ENCODE measurements at regions not wholly inside any gene's neighbourhood (a gene's known extent, or its start where the extent isn't known, plus 50 kb on each side); places are given as distances from the start of the nearest gene placed in this dataset.
"Not testable (repeated sequence)": the region's sequence is repeated elsewhere in the genome, so short reads cannot be mapped to it uniquely, and the experiment has no call there.

- DNase-seq = no peak
These were observed 477.4 kb upstream of the HTR1E start for GRCh38 chr6:86459978-86460377.

- DNase-seq = no peak
These were observed 480.5 kb upstream of the HTR1E start for GRCh38 chr6:86456821-86457220.

DNA sequence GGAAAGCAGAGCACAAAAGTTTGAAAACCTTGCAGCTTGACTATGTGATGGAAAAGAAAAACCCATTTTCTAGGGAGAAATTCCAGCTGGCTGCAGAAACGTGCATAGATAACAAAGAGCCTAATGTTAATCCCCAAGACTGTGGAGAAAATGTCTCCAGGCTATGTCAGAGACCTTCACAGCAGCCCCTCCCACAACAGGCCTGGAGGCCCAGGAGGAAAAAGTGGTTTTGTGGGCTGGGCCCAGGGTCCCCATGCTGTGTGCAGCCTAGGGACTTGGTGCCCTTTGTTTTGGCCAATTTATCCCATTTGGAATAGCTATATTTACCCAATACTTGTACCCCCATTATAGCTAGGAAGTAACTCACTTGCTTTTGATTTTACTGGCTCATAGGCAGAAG is 484.1 kb upstream of the HTR1E start:
- DNase-seq = no peak

- DNase-seq = no peak
These were observed 488.9 kb upstream of the HTR1E start for GRCh38 chr6:86448398-86448797.

- DNase-seq = no peak
These were observed 496.7 kb upstream of the HTR1E start for GRCh38 chr6:86440608-86441007.

GRCh38 chr6:86423571-86423970 is 513.8 kb upstream of the HTR1E start:
- DNase-seq = no peak

GRCh38 chr6:86412057-86412456 is 525.3 kb upstream of the HTR1E start:
- no peak for DNase-seq

DNA sequence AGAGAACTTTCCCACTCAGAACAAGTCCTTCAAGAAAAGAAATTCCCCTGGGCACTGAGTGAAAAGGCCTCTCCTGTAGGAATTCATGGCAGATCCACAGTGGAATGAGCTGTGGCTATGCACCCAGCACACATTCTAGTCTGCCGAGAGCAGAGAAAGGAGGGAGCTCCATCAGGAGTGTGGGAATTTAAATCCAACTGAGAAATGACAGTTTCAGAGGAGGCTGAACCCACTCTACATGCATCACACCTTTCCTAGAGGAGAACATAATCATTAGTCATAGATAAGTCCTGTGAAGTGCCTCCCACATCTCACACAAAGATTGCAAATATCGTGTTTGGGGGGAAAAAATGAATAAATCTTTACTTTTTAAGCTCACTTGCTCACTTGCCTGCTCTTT is 530.2 kb upstream of the HTR1E start:
- DNase-seq = no peak

DNA sequence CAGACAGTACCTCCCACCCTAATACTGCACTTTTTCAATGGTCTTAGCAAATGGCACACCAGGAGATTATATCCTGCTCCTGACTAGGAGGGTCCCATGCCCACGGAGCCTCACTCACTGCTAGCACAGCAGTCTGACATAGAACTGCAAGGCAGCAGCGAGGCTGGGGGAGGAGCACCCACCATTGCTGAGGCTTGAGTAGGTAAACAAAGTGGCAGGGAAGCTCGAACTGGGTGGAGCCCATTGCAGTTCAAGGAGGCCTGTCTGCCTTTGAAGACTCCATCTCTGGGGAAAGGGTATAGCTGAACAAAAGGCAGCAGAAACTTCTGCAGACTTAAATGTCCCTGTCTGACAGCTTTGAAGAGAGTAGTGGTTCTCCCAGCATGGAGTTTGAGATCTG is 544.5 kb upstream of the HTR1E start:
- DNase-seq = not testable (repeated sequence)

DNA sequence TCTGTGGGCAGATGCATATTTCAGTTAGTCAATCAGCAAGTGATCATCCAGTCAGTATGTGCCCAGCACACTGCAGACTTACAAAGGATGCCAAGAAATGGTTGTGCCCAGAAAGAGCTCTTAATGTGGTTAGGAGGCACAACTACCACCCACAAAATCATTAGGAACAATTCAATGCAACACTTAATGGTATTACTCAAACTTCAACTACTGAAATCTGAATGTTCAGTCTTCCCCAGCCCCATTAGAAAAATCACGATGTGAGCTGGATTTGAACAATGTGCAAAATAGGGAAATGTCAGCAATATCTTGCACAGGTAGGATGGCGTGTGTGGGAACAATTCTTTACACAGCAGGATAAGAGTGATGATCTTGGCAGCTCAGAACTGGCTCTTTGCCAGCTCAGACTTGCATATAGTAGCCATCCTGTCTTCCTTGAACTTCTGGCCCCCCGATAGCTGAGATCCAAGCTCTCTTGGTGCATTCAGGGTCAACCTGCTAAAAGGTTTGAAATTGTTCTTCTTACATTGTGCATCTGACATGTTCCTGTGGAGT is 556.7 kb upstream of the HTR1E start:
- no peak for DNase-seq

DNA sequence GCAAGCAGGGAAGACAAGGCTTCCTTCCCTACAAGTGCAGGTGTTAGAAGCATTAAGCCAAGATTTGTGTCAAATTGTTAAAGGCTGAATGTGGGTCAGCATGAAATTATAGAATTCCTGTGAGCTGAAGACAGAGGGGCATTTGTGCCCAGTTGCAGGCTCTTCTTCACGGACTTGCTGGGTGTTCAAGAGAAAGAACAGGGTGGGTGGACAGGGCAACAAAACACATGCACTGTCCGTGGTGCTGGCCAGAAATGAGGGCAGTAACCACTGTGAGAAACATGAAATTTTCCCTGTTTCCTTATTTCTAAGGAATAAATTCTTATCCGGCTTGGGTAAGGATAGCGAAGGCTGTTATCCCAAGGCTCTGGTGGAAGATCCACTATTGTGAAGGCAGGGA is 579.5 kb upstream of the HTR1E start:
- DNase-seq = no peak

- no peak for DNase-seq
These were observed 582.1 kb upstream of the HTR1E start for GRCh38 chr6:86355271-86355670.

GRCh38 chr6:86331919-86332318 is 605.4 kb upstream of the HTR1E start:
- DNase-seq = no peak

DNA sequence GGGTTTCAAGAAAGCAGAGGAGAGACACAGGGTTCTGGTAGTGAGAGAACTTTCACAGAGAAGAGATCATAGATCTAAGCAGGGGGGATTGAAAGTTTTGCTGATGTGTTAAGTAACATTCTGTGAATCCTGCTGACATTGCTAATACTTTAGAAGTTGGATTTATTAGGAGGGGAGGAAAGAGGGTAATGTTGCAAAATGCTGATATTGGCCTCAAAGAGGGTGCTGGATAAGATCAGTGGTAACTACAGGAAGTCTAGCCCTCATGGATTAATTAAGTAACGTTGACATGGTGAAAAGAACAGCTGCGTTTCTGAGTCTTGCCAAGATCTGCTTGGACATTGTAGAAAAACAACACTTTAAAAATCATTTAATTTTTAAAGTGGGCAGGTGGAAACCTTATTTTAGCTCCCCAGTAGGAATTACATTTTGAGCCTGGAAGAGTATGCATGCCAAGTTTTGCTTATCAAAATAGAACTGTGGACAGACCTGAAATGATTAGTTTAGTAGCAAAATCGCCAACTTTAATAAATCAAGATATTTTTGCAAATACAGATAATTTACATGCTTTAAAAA is 606.0 kb upstream of the HTR1E start:
- no peak for DNase-seq

GRCh38 chr6:86306210-86306609 is 631.1 kb upstream of the HTR1E start:
- DNase-seq = no peak

GRCh38 chr6:86285876-86286275 is 643.2 kb upstream of the SYNCRIP start:
- DNase-seq = no peak

DNA sequence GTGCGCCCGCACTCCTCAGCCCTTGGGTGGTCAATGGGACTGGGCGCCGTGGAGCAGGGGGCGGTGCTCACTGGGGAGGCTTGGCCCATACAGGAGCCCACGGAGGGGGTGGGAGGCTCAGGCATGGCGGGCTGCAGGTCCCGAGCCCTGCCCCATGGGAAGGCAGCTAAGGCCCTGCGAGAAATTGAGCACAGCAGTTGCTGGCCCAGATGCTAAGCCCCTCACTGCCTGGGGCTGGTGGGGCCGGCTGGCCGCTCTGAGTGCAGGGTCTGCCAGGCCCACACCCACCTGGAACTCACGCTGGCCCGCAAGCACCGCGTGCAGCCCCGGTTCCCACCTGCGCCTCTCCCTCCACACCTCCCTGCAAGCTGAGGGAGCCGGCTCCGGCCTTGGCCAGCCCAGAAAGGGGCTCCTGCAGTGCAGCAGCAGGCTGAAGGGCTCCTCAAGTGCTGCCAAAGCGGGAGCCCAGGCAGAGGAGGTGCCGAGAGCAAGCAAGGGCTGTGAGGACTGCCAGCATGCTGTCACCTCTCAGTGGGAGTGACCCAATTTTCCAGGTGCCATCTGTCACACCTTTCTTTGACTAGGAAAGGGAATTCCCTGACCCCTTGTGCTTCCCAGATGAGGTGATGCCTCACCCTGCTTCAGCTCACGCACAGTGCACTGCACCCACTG is 642.3 kb upstream of the SYNCRIP start:
- not testable (repeated sequence) for DNase-seq

DNA sequence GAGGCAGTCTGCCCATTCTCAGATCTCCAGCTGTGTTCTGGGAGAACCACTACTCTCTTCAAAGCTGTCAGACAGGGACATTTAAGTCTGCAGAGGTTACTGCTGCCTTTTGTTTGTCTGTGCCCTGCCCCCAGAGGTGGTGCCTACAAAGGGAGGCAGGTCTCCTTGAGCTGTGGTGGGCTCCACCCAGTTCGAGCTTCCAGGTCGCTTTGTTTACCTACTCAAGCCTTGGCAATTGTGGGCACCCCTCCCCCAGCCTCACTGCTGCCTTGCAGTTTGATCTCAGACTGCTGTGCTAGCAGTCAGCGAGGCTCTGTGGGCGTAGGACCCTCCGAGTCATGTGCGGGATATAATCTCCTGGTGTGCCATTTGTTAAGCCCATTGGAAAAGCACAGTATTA is 640.9 kb upstream of the SYNCRIP start:
- not testable (repeated sequence) for DNase-seq

DNA sequence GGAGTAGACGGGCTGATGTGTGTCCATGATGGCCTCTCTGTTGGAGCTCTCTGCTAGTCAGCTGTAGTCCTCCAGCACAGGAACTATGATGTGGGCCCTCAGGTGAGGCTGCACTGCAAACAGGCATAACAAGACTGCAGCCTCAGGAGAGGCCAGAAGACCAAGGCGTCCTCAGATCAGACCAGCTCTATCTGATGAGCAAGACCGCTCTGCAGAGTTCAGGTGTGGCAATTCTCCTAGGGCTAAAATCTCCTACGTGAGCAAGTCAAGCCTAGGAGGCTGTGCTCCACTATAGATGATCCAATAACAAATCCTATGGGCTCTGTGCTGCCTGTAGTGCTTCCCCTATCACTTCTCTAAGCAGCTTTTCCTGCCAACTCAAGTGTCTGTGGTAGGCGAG is 633.4 kb upstream of the SYNCRIP start:
- no peak for DNase-seq

DNA sequence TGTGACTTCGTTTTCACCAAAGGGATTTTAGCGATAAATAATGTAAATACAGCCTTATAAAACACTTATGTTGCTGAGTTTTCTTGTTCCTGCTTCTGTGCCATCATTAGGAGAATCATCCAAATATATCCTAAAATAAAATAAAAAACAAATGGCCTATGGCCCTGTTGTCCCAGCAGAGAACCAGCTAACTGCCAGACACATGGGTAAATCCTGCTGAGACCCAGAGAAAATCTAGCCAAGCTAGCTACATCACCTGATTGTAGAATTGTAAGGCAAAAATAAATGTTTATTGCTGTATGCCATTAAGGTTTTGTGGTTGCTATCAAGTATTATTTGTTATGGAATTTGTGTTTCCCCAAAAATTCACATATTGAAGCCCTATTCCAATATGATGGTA is 631.2 kb upstream of the SYNCRIP start:
- no peak for DNase-seq

- DNase-seq = no peak
These were observed 614.0 kb upstream of the SYNCRIP start for GRCh38 chr6:86256615-86257187.

DNA sequence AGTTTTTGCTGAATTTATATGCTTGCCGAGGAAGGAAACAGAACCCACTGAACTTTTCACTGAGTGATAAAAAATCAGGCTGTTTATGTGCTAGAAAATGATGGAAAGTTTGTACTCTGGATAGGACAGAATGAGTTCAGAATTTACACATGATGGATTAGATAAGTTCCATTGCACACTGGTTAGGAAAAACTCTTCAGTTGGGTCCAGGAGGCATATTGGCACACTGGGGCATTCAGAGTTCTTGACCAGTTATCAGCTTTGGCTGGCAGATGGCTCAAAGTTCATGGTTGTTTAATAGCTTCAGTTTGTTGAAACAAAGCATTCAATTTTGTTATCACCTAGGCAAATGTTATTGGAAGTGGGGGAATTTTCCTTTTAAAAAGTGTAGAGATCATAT is 613.3 kb upstream of the SYNCRIP start:
- DNase-seq = no peak

DNA sequence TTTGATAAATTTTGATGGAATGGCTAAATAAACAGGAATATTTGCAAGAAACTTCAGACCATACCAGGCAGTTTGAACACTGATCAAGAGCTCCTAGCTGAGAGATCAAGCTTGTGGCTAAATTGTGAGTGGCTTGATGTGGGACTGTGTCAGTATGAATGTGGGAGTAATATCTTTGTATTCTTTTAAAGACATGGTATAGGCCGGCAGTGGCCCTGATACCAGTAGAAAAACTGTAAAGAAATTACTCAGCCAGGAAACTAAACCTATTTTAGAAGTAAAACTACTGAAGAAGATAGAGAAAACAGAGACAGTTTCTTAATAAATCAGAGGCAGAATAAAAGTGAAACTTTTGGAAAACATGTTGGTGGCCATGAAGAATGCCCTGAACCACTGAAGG is 608.4 kb upstream of the SYNCRIP start:
- DNase-seq = no peak

DNA sequence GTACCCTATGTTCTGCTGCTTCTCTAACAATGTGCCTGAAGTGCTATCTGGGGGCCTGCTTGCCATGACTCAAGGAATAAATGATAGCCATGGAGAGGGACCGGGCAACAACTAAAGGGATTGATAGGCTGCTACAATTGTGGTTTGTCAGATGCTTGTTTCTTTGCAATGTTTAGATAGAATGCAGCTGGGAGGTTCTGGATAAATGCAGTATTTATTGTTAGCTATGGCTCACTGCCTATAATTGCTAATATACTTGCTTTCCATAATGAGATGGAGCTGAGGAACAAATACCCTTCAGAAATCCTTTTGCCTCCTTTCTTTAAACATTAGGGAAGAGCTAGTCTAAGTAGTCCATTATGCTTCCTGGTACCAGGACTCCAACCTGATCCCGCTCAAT is 575.2 kb upstream of the SYNCRIP start:
- DNase-seq = no peak

DNA sequence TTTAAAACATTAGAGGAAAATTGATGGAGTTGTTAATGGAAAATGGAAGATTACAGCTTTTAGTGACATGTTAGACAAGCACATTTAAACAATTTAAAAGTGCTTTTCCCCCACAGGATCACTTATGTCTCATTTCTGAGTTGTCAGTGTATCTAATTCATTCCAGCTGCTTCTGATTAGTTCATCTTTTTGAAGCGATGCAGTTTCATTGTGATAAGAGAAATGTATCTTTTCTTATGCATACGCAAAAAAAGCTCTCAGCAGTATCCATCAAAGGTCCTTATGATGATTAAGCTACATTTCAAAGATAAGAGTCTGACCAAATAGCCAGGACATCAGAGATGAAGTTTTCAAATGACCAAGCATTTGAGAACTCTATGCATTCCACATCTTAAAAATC is 572.6 kb upstream of the SYNCRIP start:
- no peak for DNase-seq

Data from activated CD4-positive, alpha-beta T cell treated with anti-CD3 and anti-CD28 coated beads for 48 hours (primary cell).